ENCODE measurements at regions not wholly inside any gene's neighbourhood (a gene's known extent, or its start where the extent isn't known, plus 50 kb on each side); places are given as distances from the start of the nearest gene placed in this dataset. TPM values are rescaled to one million over a fixed set of nuclear protein-coding genes. Genes with fewer than 3 reads are reported as not detected.

GRCh38 chr4:81541161-81541945 is 69.6 kb upstream of the RASGEF1B start:
- DNase-seq, result no peak

- DNase-seq, result no peak
Measured at GRCh38 chr4:81538716-81539427, 67.2 kb upstream of the RASGEF1B start.

DNA sequence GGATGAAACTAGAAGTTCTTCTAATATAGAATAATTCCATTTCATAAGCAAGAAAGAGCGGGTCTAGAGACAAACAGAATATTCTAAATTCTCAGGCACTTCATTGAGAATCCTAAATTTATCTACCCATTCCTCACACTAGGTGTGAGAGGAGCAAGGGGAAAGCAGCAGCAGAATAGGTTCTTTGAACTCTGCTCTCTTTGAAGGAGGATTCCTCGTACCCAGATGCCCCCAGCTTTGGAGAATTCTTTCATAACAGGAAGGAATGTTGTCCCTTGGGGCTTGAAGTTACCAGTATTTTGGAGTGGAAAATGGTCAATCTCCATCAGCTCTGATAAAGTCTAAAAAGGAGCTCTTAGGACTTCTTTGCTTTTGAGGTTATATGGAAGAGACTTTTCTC is 59.7 kb upstream of the RASGEF1B start:
- no peak for DNase-seq

- no peak for DNase-seq
Measured at GRCh38 chr4:81528979-81529378, 57.3 kb upstream of the RASGEF1B start.

DNA sequence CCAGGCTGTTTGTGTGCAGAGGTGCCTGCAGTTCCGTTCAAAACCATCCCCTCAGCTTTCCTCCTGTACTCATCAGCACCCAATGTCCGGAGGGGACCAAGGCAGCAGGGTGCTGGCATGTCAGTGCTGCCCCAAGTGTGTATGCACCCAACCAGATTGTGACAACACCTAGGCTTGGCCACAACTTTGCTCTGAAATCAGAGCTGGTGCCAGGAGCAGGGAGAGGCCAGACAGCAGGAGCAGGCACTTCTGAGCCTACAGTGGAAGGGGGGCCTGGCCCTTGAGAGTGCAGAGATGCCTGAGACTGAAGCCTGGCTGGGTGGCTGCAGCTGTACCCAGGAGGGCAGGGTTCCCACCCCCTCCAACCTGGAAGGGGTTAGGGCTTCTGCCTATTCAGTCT is 56.5 kb upstream of the RASGEF1B start:
- DNase-seq, result no peak

GRCh38 chr4:81527709-81528108 is 56.0 kb upstream of the RASGEF1B start:
- DNase-seq, result no peak

DNA sequence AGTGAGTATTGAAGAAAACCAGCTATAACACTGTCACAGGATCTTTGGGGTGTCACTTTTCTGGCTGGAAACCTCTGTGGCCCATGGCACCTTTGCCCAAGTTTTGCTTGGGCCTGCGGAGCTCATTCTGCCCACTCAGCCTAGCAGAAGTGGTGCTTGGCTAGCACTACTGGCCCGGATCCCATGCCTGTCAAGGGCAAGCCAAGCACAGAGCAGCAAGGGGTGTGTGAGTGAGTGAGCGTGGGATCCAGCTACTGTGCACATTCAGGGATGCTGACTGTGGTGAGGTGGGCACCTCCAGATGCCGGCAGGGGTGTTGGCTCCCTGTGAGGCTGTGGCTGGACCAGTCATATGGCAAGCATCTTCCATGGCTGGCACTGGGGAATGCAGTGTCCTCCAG is 55.4 kb upstream of the RASGEF1B start:
- DNase-seq, result no peak

- DNase-seq, result no peak
Measured at GRCh38 chr4:81526706-81527105, 55.0 kb upstream of the RASGEF1B start.

DNA sequence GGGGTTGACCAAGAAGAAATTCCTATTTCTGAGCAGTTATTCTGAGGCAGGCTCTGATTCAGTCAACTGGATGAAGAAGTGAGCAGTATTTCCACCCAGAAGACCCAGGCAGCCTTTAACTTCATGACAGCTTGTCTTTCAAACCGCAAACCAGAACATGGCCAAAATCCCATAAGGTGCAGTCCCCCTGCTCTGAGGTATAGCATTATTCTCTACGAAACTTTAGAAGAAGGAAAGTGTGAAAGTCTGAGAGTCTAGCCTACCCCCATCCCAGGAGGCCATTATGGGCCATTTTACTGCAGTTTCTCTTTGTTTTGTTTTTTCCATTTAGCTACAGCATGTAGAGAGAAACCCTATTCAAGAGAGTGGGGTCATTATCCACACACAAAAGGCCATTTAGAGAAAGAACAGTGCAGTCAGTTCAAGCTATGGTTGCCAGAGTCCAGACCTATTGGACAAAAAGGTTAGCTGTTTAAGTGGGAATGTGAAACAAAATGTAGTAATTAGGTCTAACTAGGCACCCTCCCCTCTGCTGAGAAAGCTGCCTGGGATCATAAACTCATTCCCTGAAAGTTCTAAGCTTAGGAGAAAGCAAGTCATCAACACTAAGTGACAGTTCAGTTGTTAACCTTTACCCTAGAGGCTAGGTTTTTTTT is 52.1 kb upstream of the RASGEF1B start:
- DNase-seq, result no peak

GRCh38 chr4:81522711-81523110 is 51.0 kb upstream of the RASGEF1B start:
- no peak for DNase-seq

DNA sequence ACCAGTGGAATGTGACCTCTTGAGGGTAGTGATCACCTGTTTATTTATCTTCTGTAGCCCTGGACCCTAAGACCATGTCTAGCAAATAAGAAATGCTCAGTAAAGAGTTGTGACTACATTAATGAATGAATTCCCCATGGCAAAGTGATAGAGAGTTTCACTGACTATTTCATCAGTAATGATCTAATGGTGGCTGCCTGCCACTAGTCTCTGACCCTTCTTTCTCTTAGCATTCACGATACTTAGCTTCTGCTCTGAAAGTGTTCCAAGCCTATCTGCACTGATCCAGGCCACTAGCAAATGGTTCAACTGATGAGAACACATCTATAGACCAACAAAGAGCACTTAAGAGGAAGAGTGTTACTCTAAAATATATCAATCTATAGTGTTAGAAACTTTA is 50.0 kb upstream of the RASGEF1B start:
- no peak for DNase-seq

Small RNAs in the stretch of these regions (small RNA-seq; reads per million reads assigned to genes)
- not detected for gene RF00322 (ENCODE audit: low replicate concordance)
- gene RNU6-499P (ENCODE audit: low replicate concordance), result not detected

Data from tongue (tissue), 2 donors.